Trophoblast cell (in vitro differentiated cells and primary cell): ENCODE measurements at regions not wholly inside any gene's neighbourhood (a gene's known extent, or its start where the extent isn't known, plus 50 kb on each side); places are given as distances from the start of the nearest gene placed in this dataset.
A peak's percentile ranks its signal among the peaks of the same experiment; 100 is the strongest.

Experiments used
- DNase-seq, 2 donors: peaks; one replicate each; pipeline ENCODE4 v3.0.0-alpha.2; 2016
- H2AFZ ChIP-seq: 2 replicates; pipeline ENCODE4 v1.6.1; 2013; ENCODE audit warnings: low read length, moderate library complexity, mild to moderate bottlenecking; ENCODE audit not compliant: insufficient read depth, poor library complexity
- H2AK5ac ChIP-seq: 2 replicates; pipeline ENCODE4 v1.6.1; 2013; ENCODE audit warnings: mild to moderate bottlenecking, low read length
- H2BK120ac ChIP-seq: 2 replicates; pipeline ENCODE4 v1.6.1; 2013; ENCODE audit warnings: low read length, mild to moderate bottlenecking, moderate library complexity; ENCODE audit not compliant: insufficient read depth, poor library complexity
- H2BK12ac ChIP-seq: 2 replicates; pipeline ENCODE4 v1.6.1; 2013; ENCODE audit warnings: mild to moderate bottlenecking, low read length, moderate library complexity
- H2BK5ac ChIP-seq: 2 replicates; pipeline ENCODE4 v1.6.1; 2013; ENCODE audit warnings: low read length, low read depth, moderate library complexity, mild to moderate bottlenecking; ENCODE audit not compliant: poor library complexity
- H3K14ac ChIP-seq: 2 replicates; pipeline ENCODE4 v1.6.1; 2013; ENCODE audit warnings: mild to moderate bottlenecking, low read length
- H3K18ac ChIP-seq: 2 replicates; pipeline ENCODE4 v1.6.1; 2013; ENCODE audit warnings: mild to moderate bottlenecking, low read length
- H3K23ac ChIP-seq: 2 replicates; pipeline ENCODE4 v1.6.1; 2013; ENCODE audit warnings: low read length
- H3K27ac ChIP-seq: 2 replicates; pipeline ENCODE4 v1.5.1; 2013; ENCODE audit warnings: low read depth, mild to moderate bottlenecking, inconsistent platforms, low read length, moderate library complexity
- H3K27me3 ChIP-seq: 2 replicates; pipeline ENCODE4 v1.6.1; 2013; ENCODE audit warnings: inconsistent platforms, mild to moderate bottlenecking, low read length, moderate library complexity; ENCODE audit not compliant: insufficient read depth
- H3K36me3 ChIP-seq, 2 experiments: 1 replicate in 1 of 2; 2 replicates in 1 of 2; pipeline ENCODE4 v1.6.1; 2013; ENCODE audit warnings: low read length in 2 of 2, mild to moderate bottlenecking in 2 of 2, moderate library complexity in 1 of 2; ENCODE audit not compliant: insufficient read depth in 2 of 2, control insufficient read depth in 1 of 2
- H3K4ac ChIP-seq: 2 replicates; pipeline ENCODE4 v1.6.1; 2013; ENCODE audit warnings: low read depth, mild to moderate bottlenecking, low read length, moderate library complexity
- H3K4me1 ChIP-seq, 2 experiments: 1 replicate in 1 of 2; 2 replicates in 1 of 2; pipeline ENCODE4 v1.6.1; 2013; ENCODE audit warnings: low read length in 2 of 2, mild to moderate bottlenecking in 2 of 2, moderate library complexity in 1 of 2; ENCODE audit not compliant: insufficient read depth in 2 of 2, control insufficient read depth in 1 of 2
- H3K4me2 ChIP-seq: 2 replicates; pipeline ENCODE4 v1.6.1; 2013; ENCODE audit warnings: inconsistent platforms, mild to moderate bottlenecking, low read length, moderate library complexity
- H3K4me3 ChIP-seq: 2 replicates; pipeline ENCODE4 v1.5.1; 2013; ENCODE audit warnings: mild to moderate bottlenecking, low read depth, low read length, inconsistent platforms
- H3K79me1 ChIP-seq: one replicate; pipeline ENCODE4 v1.6.1; 2013; ENCODE audit warnings: low read length
- H3K79me2 ChIP-seq: 2 replicates; pipeline ENCODE4 v1.6.1; 2013; ENCODE audit warnings: low read length, mild to moderate bottlenecking; ENCODE audit not compliant: control insufficient read depth, insufficient read depth, poor library complexity
- H3K9ac ChIP-seq: 2 replicates; pipeline ENCODE4 v1.6.1; 2013; ENCODE audit warnings: mild to moderate bottlenecking, low read length
- H3K9me3 ChIP-seq: 2 replicates; pipeline ENCODE4 v1.6.1; 2013; ENCODE audit warnings: low read depth, mild to moderate bottlenecking, control low read depth, inconsistent platforms, low read length; ENCODE audit not compliant: insufficient read depth
- H4K12ac ChIP-seq: 2 replicates; pipeline ENCODE4 v1.6.1; 2013; ENCODE audit warnings: low read depth, mild to moderate bottlenecking, low read length, moderate library complexity
- H4K8ac ChIP-seq: 2 replicates; pipeline ENCODE4 v1.6.1; 2013; ENCODE audit warnings: low read depth, mild to moderate bottlenecking, low read length, moderate library complexity
- H4K91ac ChIP-seq: one replicate; pipeline ENCODE4 v1.6.1; 2013; ENCODE audit warnings: low read depth, mild to moderate bottlenecking, low read length, moderate library complexity
- whole genome bisulfite sequencing: extraction: QIAGEN DNeasy Blood & Tissue Kit; methylation state at CpG from one replicate; pipeline ENCODE4 v1.1.7; 2013; ENCODE audit warnings: missing lambda C conversion rate; ENCODE audit not compliant: insufficient read length, insufficient coverage; ENCODE audit errors: extremely low coverage; 5-methylcytosine and 5-hydroxymethylcytosine counted together

DNA sequence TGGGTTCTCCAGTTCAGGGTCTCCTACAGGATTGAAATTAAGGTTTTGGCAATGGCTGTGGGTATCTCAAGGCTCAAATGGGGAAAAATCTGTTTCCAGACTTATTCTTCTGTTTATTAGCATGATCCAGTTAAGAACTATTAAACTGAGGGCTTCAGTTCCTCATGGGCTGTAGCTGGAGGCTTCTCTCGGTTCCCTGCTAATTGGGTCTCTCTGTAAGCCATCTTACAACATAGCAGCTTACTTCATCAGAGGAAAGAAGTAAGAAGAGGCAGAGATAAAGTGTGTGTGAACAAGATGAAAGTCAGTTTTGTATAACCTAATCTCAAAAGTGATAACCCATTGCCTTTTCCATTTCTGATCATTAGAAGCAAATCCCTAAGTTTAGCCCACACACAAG lies 391.9 kb downstream of the PSAT1 start:
- whole genome bisulfite sequencing: no CpG with 5 or more reads among the region's 1 CpG
- H2BK12ac ChIP-seq: no peak overlapping the region
- H4K12ac ChIP-seq: no peak overlapping the region
- H2BK120ac ChIP-seq: no peak overlapping the region
- H2AK5ac ChIP-seq: no peak overlapping the region
- no peak overlapping the region for H2AFZ ChIP-seq
- H3K79me2 ChIP-seq: no peaks in the 10 kb centered on the region
- no peaks in the 10 kb centered on the region for H3K79me1 ChIP-seq
- no peak overlapping the region for H3K18ac ChIP-seq
- H3K4me1 ChIP-seq: no peaks in the 10 kb centered on the region
- no peak overlapping the region for H2BK5ac ChIP-seq
- no peak overlapping the region for H3K4ac ChIP-seq
- no peak overlapping the region for H4K91ac ChIP-seq
- H3K9ac ChIP-seq: no peak overlapping the region
- no peak overlapping the region for H3K23ac ChIP-seq
- no peak overlapping the region for H3K4me3 ChIP-seq
- no peak overlapping the region for H4K8ac ChIP-seq
- no peaks in the 10 kb centered on the region for H3K27me3 ChIP-seq
- H3K36me3 ChIP-seq: no peaks in the 10 kb centered on the region
- no peak overlapping the region for H3K14ac ChIP-seq
- no peak overlapping the region for H3K27ac ChIP-seq
- no peak overlapping the region for H3K4me2 ChIP-seq
- H3K9me3 ChIP-seq: no peaks in the 10 kb centered on the region
- no peak for DNase-seq

DNA sequence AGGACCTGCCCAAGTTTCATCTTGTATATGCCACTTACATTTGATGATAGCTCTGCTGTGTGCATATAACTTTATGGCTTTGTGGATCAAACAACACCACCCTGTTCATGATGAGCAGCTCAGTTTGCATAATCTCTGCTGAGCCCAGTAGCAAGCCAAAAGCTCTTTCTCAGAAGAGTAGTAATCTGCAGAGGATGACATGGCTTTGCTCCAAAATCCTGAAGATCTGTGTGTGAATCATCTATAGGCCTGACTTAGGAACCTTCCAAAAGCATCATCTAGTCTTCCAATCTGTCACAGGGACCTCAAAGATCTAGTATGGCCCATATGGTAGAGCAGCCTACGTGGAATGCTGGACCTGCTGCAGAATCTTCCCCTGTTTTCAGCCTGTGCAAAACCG lies 394.6 kb downstream of the PSAT1 start:
- no peak overlapping the region for H4K91ac ChIP-seq
- no peak overlapping the region for H3K9ac ChIP-seq
- no peaks in the 10 kb centered on the region for H3K9me3 ChIP-seq
- no peak overlapping the region for H4K12ac ChIP-seq
- H2BK12ac ChIP-seq: no peak overlapping the region
- no peak overlapping the region for H3K14ac ChIP-seq
- H3K4ac ChIP-seq: no peak overlapping the region
- no peak overlapping the region for H2BK5ac ChIP-seq
- H2BK120ac ChIP-seq: no peak overlapping the region
- H3K27ac ChIP-seq: no peak overlapping the region
- no peak overlapping the region for H3K18ac ChIP-seq
- no peaks in the 10 kb centered on the region for H3K36me3 ChIP-seq
- no peak for DNase-seq
- no peaks in the 10 kb centered on the region for H3K79me1 ChIP-seq
- H3K23ac ChIP-seq: no peak overlapping the region
- H3K79me2 ChIP-seq: no peaks in the 10 kb centered on the region
- no peak overlapping the region for H3K4me3 ChIP-seq
- no peak overlapping the region for H3K4me2 ChIP-seq
- H4K8ac ChIP-seq: no peak overlapping the region
- no CpG with 5 or more reads among the region's 2 CpGs for WGBS
- H3K27me3 ChIP-seq: no peaks in the 10 kb centered on the region
- H3K4me1 ChIP-seq: no peaks in the 10 kb centered on the region
- H2AK5ac ChIP-seq: no peak overlapping the region
- no peak overlapping the region for H2AFZ ChIP-seq

DNA sequence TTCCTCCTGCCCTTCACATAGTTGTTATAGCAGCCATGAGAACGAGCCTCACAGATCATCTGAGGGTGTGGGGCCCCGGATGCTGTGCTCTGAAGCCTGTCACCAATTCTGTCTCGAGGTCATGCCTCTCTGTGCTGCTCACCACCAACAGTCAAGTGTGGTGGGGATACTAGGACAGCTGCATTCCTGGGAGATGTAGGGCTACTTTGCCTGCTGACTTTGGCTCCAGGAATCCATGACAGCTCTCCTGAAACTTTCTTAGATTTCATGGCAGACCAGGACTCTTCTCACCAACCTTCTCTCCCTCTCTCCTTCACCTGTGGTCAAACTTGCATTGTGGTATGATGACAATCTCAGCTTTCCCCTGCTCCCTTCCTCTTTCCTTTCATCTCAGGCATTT lies 395.9 kb downstream of the PSAT1 start:
- no peak overlapping the region for H2BK120ac ChIP-seq
- no peak overlapping the region for H4K8ac ChIP-seq
- no peak overlapping the region for H3K27ac ChIP-seq
- no peak overlapping the region for H3K23ac ChIP-seq
- no peaks in the 10 kb centered on the region for H3K36me3 ChIP-seq
- H3K4me3 ChIP-seq: no peak overlapping the region
- peak in 1 of 2 donors; percentile 15 for DNase-seq
- H2BK12ac ChIP-seq: no peak overlapping the region
- no peaks in the 10 kb centered on the region for H3K79me1 ChIP-seq
- H3K79me2 ChIP-seq: no peaks in the 10 kb centered on the region
- no peak overlapping the region for H3K18ac ChIP-seq
- no peak overlapping the region for H4K12ac ChIP-seq
- H3K4me1 ChIP-seq: no peaks in the 10 kb centered on the region
- H3K27me3 ChIP-seq: no peaks in the 10 kb centered on the region
- H3K4ac ChIP-seq: no peak overlapping the region
- no peak overlapping the region for H3K9ac ChIP-seq
- no peak overlapping the region for H3K14ac ChIP-seq
- WGBS: no CpG with 5 or more reads among the region's 3 CpGs
- H3K4me2 ChIP-seq: no peak overlapping the region
- H3K9me3 ChIP-seq: no peaks in the 10 kb centered on the region
- H2AK5ac ChIP-seq: no peak overlapping the region
- no peak overlapping the region for H4K91ac ChIP-seq
- no peak overlapping the region for H2BK5ac ChIP-seq
- H2AFZ ChIP-seq: no peak overlapping the region

DNA sequence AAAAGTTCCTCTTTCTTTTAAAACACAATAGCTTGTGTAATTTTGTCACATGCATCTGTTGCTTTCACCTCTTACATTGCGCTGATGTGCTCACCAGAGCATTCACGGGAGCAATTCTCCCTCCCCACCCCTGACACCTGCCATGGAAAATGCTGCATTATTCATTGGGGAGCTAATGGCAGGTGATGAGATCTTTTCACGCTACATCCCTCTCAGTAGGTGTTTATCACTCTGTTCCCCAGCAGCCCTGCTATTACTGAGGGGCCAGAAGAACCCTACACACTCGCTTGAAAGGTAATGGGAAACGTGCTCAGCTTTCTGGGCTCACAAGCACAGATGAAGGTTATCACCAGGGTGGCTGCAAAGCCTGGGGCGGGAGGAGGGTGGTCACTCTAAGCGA lies 398.0 kb downstream of the PSAT1 start:
- Histone ChIP-seq H3K4ac (no peak overlapping the region), H3K23ac (no peak overlapping the region), H2BK5ac (no peak overlapping the region), H3K9me3 (no peaks in the 10 kb centered on the region), H3K36me3 (no peaks in the 10 kb centered on the region), H3K79me2 (no peaks in the 10 kb centered on the region), H3K4me2 (no peak overlapping the region), H4K91ac (no peak overlapping the region), H2BK120ac (no peak overlapping the region), H4K8ac (no peak overlapping the region), H3K4me3 (no peak overlapping the region), H3K4me1 (no peaks in the 10 kb centered on the region), H4K12ac (no peak overlapping the region), H2AFZ (no peak overlapping the region), H2AK5ac (no peak overlapping the region), H3K9ac (no peak overlapping the region), H2BK12ac (no peak overlapping the region), H3K27me3 (no peaks in the 10 kb centered on the region), H3K27ac (no peak overlapping the region), H3K14ac (no peak overlapping the region), H3K18ac (no peak overlapping the region), H3K79me1 (no peaks in the 10 kb centered on the region)
- DNase-seq: no peak
- WGBS: no CpG with 5 or more reads among the region's 7 CpGs
